Suprapubic skin (tissue), 3 donors: ENCODE measurements at regions not wholly inside any gene's neighbourhood (a gene's known extent, or its start where the extent isn't known, plus 50 kb on each side); places are given as distances from the start of the nearest gene placed in this dataset.

Source experiments
- POLR2A ChIP-seq, 2 donors: fragments of 450-650 bp; IDR thresholded peaks; one replicate each; pipeline ENCODE4 v1.6.1; 2017; ENCODE audit warnings: antibody characterized with exemption in 2 of 2, mild to moderate bottlenecking in 2 of 2, moderate library complexity in 2 of 2
- TF ChIP-seq, protein P1 (sequence below), 2 donors: fragments of 200-600 bp in 1 of 2; fragments of 450-650 bp in 1 of 2; sonication (generic) in 1 of 2; IDR thresholded peaks; one replicate each; pipeline ENCODE4 v1.5.1; 2016 to 2019; ENCODE audit warnings: antibody characterized with exemption in 2 of 2, mild to moderate bottlenecking in 1 of 2, moderate library complexity in 1 of 2

- TF ChIP-seq, protein P1, sequence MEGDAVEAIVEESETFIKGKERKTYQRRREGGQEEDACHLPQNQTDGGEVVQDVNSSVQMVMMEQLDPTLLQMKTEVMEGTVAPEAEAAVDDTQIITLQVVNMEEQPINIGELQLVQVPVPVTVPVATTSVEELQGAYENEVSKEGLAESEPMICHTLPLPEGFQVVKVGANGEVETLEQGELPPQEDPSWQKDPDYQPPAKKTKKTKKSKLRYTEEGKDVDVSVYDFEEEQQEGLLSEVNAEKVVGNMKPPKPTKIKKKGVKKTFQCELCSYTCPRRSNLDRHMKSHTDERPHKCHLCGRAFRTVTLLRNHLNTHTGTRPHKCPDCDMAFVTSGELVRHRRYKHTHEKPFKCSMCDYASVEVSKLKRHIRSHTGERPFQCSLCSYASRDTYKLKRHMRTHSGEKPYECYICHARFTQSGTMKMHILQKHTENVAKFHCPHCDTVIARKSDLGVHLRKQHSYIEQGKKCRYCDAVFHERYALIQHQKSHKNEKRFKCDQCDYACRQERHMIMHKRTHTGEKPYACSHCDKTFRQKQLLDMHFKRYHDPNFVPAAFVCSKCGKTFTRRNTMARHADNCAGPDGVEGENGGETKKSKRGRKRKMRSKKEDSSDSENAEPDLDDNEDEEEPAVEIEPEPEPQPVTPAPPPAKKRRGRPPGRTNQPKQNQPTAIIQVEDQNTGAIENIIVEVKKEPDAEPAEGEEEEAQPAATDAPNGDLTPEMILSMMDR (IDR thresholded peaks at IDR 0.05): no peak
- TF ChIP-seq POLR2A (IDR thresholded peaks at IDR 0.05): no peak
Observed at GRCh38 chr16:5228369-5228768, 130.8 kb upstream of the EEF2KMT start.
